GM21737 (cell line): ENCODE measurements at regions not wholly inside any gene's neighbourhood (a gene's known extent, or its start where the extent isn't known, plus 50 kb on each side); places are given as distances from the start of the nearest gene placed in this dataset.
"Not testable (repeated sequence)": the region's sequence is repeated elsewhere in the genome, so short reads cannot be mapped to it uniquely, and the experiment has no call there.

Experiments used
- ATAC-seq: cut with Tn5 transposase; IDR thresholded peaks from one replicate; pipeline ENCODE4 v1.9.1; 2021; ENCODE audit warnings: mild to moderate bottlenecking, moderate library complexity; ENCODE audit not compliant: unreplicated experiment

DNA sequence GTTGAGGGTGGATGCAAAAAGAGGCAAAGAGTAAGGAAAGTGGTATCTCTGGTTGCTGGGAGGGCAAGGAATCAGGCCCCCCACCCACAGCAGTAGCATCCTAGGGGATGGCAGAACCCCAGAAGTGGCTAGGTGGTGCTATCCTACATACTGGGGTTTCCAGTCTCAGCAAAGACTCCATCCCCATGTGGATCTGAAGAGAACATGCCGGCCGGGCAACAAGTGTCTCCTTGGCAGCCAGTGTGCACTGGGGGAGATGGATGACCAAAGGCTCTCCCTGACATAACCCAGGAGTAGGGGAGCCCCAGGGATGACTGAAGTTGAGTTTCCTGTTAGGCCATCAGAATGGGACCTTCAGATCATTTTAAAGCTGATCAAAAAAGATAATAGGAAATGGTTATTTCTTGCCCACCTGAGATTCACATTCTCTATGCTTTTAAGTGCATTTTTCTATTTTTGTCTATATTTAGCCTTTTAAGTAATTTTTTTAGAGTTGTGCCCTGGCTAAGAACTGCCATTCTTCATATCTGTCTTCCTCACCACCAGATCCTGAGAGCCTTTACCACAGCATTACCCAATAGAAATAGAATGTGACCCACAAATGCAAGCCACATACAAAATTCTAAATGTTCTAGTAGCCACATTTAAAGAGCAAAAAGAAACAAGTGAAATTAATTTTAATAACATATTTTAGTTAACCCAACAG is 78.7 kb upstream of the SMIM23 start:
- no peak for ATAC-seq

DNA sequence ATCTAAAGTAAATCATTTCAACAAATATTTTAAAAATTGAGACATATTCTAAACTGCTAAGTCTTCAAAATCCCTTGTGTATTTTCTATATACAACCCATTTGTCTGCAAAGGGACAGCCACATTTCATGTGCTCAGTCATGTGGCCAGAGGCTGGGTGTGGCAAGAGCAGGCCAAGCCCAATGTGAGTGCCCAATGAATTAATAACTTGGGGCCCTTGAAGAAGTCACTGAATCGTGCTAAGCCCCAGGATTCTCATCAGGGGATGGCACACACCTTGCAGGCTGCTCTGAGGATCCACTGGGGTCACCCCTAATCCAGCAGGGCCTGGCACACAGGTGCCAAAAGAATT is 78.2 kb upstream of the SMIM23 start:
- no peak for ATAC-seq

DNA sequence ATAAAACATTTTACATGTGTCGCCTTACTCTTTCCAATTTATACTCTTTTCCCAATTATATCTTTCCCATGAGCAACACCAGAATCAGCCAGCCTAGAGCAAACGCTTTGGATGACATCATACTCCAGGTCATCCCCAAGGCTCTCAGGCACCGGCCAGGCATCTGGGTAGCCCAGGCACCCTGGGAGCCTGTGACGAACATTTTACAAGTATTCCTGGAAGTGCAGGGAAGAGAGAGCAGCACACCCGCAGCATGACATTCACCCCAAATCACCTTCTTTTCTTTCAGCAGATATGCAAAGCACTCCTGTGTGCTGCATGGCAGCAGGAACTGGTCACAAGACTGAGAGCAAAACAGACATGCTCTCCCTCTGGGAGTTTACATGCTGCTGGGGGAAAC is 75.7 kb upstream of the SMIM23 start:
- ATAC-seq, result no peak

GRCh38 chr5:171710451-171711024 is 75.1 kb upstream of the SMIM23 start:
- no peak for ATAC-seq

GRCh38 chr5:171711571-171711970 is 74.0 kb upstream of the SMIM23 start:
- ATAC-seq, result no peak

GRCh38 chr5:171712616-171713015 is 73.0 kb upstream of the SMIM23 start:
- ATAC-seq, result no peak

- no peak for ATAC-seq
Observed at GRCh38 chr5:171713152-171713551, 72.5 kb upstream of the SMIM23 start.

GRCh38 chr5:171714261-171714660 is 71.4 kb upstream of the SMIM23 start:
- ATAC-seq, result no peak

GRCh38 chr5:171714851-171715250 is 70.8 kb upstream of the SMIM23 start:
- ATAC-seq, result no peak

GRCh38 chr5:171715551-171715950 is 70.1 kb upstream of the SMIM23 start:
- ATAC-seq, result no peak

GRCh38 chr5:171720086-171720485 is 65.5 kb upstream of the SMIM23 start:
- ATAC-seq, result no peak

GRCh38 chr5:171721464-171721863 is 64.2 kb upstream of the SMIM23 start:
- ATAC-seq, result no peak

- ATAC-seq, result no peak
Observed at GRCh38 chr5:171724468-171725204, 61.0 kb upstream of the SMIM23 start.

GRCh38 chr5:171725205-171725601 is 60.4 kb upstream of the SMIM23 start:
- ATAC-seq, result no peak

DNA sequence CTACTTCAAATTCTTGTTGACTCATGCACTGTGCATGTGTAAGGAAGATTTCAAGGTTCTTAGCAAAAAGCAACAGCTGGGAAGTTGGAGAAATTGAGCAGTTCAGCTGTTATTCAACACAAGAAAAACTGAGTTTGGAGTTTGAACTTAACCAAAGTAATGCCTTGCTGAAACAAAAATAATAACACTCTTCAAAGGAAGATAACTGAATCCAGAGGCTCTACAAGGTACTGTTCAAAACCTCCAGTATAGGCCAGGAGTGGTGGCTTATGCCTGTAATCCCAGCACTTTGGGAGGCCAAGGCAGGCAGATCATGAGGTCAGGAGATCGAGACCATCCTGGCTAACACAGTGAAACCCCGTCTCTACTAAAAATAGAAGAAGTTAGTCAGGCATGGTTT is 58.8 kb upstream of the SMIM23 start:
- not testable (repeated sequence) for ATAC-seq

DNA sequence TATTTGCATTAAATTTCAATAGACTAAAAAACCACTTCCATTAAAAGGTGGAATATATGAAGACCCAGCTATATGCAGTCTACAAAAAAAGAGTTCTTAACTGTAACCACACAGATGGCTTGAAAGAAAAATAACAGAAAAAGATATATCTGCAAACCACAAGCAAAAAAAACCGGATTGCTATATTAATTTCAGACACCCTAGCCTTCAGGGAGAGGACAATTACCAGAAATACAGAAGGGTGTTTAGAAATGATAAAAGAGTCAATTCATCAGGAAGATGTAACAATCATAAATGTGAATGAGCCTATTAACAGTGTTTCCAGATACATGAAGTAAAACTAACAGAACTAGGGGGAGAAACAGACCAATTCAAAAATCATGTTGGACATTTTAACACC is 56.9 kb upstream of the SMIM23 start:
- ATAC-seq, result no peak
